ENCODE measurements at regions not wholly inside any gene's neighbourhood (a gene's known extent, or its start where the extent isn't known, plus 50 kb on each side); places are given as distances from the start of the nearest gene placed in this dataset.
"Not testable (repeated sequence)": the region's sequence is repeated elsewhere in the genome, so short reads cannot be mapped to it uniquely, and the experiment has no call there.

DNA sequence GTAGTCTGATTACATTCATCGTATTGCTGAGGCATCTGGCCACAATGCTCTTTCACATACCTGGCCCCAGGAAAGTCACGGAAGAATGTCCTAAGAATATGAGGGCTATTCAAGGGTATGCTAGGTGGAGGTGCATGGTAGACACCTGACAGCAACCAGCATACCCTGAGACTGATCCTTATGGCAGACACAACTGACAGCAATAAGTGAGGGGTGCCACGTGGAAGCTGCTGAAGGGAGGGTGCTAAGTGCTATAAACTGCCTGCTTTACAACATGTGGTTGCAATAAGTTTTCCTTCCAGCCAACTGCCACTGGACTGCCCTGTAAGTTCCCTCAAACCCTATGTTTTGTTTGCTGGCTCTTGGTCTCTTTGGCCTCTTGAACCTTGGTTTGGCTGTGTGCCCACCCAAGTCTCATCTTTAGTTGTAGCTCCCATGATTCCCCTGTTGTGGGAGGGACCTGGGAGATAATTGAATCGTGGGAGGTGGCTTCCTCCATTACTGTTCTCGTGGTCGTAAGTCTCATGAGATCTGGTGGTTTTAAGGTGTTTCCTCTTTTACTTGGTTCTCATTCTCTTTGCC is 201.3 kb upstream of the MOCS1 start:
- Histone ChIP-seq H3K9me2 (ENCODE audit: insufficient read depth) (no peaks in the 10 kb centered on the region), H3K9me3 (ENCODE audit: insufficient read depth, low read depth) (no peaks in the 10 kb centered on the region), H3K27ac (no peak overlapping the region), H3F3A (ENCODE audit: insufficient read depth, low read depth) (no peaks in the 10 kb centered on the region), H4K20me1 (ENCODE audit: insufficient read depth) (no peaks in the 10 kb centered on the region; the same call in 1 of the 2 replicates), H3K79me2 (ENCODE audit: low read depth) (no peaks in the 10 kb centered on the region), H3K27me3 (ENCODE audit: insufficient read depth, low read depth) (peaks cover 8% of the 10 kb centered on the region; the same call in 1 of the 2 replicates), H2AFZ (no peak overlapping the region), H3K4me3 (no peak overlapping the region), H3K4me1 (replicated peaks; ENCODE audit: insufficient read depth) (no peaks in the 10 kb centered on the region), H3K36me3 (ENCODE audit: low read depth) (no peaks in the 10 kb centered on the region), H3K4me2 (no peak overlapping the region)
- no peak for DNase-seq
- TF ChIP-seq, protein P1, sequence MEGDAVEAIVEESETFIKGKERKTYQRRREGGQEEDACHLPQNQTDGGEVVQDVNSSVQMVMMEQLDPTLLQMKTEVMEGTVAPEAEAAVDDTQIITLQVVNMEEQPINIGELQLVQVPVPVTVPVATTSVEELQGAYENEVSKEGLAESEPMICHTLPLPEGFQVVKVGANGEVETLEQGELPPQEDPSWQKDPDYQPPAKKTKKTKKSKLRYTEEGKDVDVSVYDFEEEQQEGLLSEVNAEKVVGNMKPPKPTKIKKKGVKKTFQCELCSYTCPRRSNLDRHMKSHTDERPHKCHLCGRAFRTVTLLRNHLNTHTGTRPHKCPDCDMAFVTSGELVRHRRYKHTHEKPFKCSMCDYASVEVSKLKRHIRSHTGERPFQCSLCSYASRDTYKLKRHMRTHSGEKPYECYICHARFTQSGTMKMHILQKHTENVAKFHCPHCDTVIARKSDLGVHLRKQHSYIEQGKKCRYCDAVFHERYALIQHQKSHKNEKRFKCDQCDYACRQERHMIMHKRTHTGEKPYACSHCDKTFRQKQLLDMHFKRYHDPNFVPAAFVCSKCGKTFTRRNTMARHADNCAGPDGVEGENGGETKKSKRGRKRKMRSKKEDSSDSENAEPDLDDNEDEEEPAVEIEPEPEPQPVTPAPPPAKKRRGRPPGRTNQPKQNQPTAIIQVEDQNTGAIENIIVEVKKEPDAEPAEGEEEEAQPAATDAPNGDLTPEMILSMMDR (conservative IDR thresholded peaks at IDR 0.05): no peak
- no peak for TF ChIP-seq EZH2 (IDR thresholded peaks at IDR 0.05; ENCODE audit: low read depth)
- intact Hi-C loops (cut with micrococcal nuclease; ENCODE audit: unreplicated experiment): no loop called here
- no TSS peak for BruUV-seq (replicated peaks)
- ChIA-PET CTCF (no interaction called here), POLR2A (ENCODE audit: unreplicated experiment) (no interaction called here)

DNA sequence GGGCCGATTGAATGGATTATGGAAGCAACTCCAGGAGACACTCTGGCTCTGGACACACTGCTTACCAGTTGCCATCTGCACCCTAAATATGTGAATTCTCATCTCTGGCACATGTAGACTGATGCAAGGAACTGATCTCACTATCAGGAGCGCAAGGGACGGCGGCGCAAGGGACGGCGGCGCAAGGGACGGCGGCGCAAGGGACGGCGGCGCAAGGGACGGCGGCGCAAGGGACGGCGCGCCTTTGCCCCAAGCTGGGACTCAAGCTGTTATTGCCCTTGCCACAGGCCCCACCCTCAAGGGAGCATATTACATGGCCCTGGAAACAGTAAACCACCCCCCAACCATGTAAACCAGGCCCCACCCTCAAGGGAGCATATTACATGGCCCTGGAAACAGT is 199.7 kb upstream of the MOCS1 start:
- H3K36me3 ChIP-seq (ENCODE audit: low read depth); H3K4me3 ChIP-seq; H3K9me3 ChIP-seq (ENCODE audit: insufficient read depth, low read depth); H2AFZ ChIP-seq; H4K20me1 ChIP-seq (ENCODE audit: insufficient read depth); H3K4me2 ChIP-seq; CTCF ChIA-PET; H3K79me2 ChIP-seq (ENCODE audit: low read depth); H3F3A ChIP-seq (ENCODE audit: insufficient read depth, low read depth); H3K4me1 ChIP-seq (replicated peaks; ENCODE audit: insufficient read depth); BruUV-seq (replicated peaks); H3K27ac ChIP-seq; DNase-seq; H3K9me2 ChIP-seq (ENCODE audit: insufficient read depth); POLR2A ChIA-PET (ENCODE audit: unreplicated experiment); intact Hi-C loops (cut with micrococcal nuclease; ENCODE audit: unreplicated experiment); H3K27me3 ChIP-seq (ENCODE audit: insufficient read depth, low read depth): not testable (repeated sequence)

DNA sequence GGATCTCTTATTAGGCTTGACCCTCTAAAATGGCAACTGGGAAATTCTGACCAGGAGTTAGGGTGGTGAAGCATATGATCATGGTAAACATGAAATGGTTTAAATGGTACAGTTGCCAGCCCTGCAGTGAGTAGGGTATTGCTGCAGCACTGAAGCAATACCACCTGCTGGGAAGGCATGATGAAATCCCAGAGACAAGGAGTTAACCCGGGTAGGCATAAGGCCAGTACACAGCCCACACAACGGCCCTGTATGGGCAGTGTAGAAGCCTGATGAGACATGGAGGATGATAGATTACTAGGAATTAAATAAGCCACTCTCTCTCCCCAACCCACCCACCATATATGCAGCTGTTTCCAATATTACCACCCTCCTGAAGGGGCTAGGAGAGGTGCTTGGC is 197.4 kb upstream of the MOCS1 start:
- intact Hi-C loops (cut with micrococcal nuclease; ENCODE audit: unreplicated experiment): no loop called here
- H3K36me3 ChIP-seq (ENCODE audit: low read depth): no peaks in the 10 kb centered on the region
- ChIA-PET CTCF (no interaction called here), POLR2A (ENCODE audit: unreplicated experiment) (no interaction called here)
- H3K27me3 ChIP-seq (ENCODE audit: insufficient read depth, low read depth): no peaks in the 10 kb centered on the region
- H3K4me3 ChIP-seq: no peak overlapping the region
- TF ChIP-seq EZH2 (IDR thresholded peaks at IDR 0.05; ENCODE audit: low read depth): no peak
- TF ChIP-seq, protein P1 (conservative IDR thresholded peaks at IDR 0.05): no peak
- BruUV-seq (replicated peaks): no TSS peak
- no peaks in the 10 kb centered on the region; the same call in 1 of the 2 replicates for H4K20me1 ChIP-seq (ENCODE audit: insufficient read depth)
- no peak overlapping the region for H3K27ac ChIP-seq
- no peaks in the 10 kb centered on the region for H3K9me2 ChIP-seq (ENCODE audit: insufficient read depth)
- no peaks in the 10 kb centered on the region for H3K9me3 ChIP-seq (ENCODE audit: insufficient read depth, low read depth)
- no peaks in the 10 kb centered on the region for H3K79me2 ChIP-seq (ENCODE audit: low read depth)
- no peaks in the 10 kb centered on the region for H3F3A ChIP-seq (ENCODE audit: insufficient read depth, low read depth)
- H3K4me1 ChIP-seq (replicated peaks; ENCODE audit: insufficient read depth): no peaks in the 10 kb centered on the region
- no peak for DNase-seq
- no peak overlapping the region for H3K4me2 ChIP-seq
- no peak overlapping the region for H2AFZ ChIP-seq

DNA sequence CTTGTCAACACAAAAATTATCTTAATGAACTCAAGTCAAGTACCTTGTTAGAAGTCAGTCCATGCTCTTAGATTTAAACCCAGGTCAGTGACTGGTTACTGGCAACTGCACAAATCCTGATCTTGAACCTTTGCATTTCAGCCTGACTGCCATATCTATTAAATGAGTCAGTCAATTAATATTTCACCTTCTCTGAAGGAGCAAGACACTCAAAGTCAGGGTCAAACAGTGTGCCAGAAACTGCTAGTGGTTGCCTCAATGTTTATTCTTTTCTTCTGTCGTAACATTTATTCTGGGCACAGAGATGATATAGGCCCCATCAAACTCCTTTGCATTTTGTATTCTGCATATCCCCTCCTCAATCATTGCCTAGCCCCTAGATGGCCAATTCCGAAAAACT is 193.9 kb upstream of the MOCS1 start:
- H4K20me1 ChIP-seq (ENCODE audit: insufficient read depth): no peaks in the 10 kb centered on the region; the same call in 1 of the 2 replicates
- no peaks in the 10 kb centered on the region for H3K9me2 ChIP-seq (ENCODE audit: insufficient read depth)
- no peaks in the 10 kb centered on the region for H3K79me2 ChIP-seq (ENCODE audit: low read depth)
- no peaks in the 10 kb centered on the region for H3K9me3 ChIP-seq (ENCODE audit: insufficient read depth, low read depth)
- no peak for DNase-seq
- no peak for TF ChIP-seq EZH2 (IDR thresholded peaks at IDR 0.05; ENCODE audit: low read depth)
- TF ChIP-seq, protein P1 (conservative IDR thresholded peaks at IDR 0.05): no peak
- H3K4me2 ChIP-seq: no peak overlapping the region
- H3K4me3 ChIP-seq: no peak overlapping the region
- intact Hi-C loops (cut with micrococcal nuclease; ENCODE audit: unreplicated experiment): no loop called here
- ChIA-PET POLR2A (ENCODE audit: unreplicated experiment) (no interaction called here), CTCF (no interaction called here)
- no TSS peak for BruUV-seq (replicated peaks)
- no peaks in the 10 kb centered on the region for H3K4me1 ChIP-seq (replicated peaks; ENCODE audit: insufficient read depth)
- H2AFZ ChIP-seq: no peak overlapping the region
- H3F3A ChIP-seq (ENCODE audit: insufficient read depth, low read depth): no peaks in the 10 kb centered on the region
- no peaks in the 10 kb centered on the region for H3K36me3 ChIP-seq (ENCODE audit: low read depth)
- no peak overlapping the region for H3K27ac ChIP-seq
- no peaks in the 10 kb centered on the region for H3K27me3 ChIP-seq (ENCODE audit: insufficient read depth, low read depth)
